AG10803 (cell line): ENCODE measurements at regions not wholly inside any gene's neighbourhood (a gene's known extent, or its start where the extent isn't known, plus 50 kb on each side); places are given as distances from the start of the nearest gene placed in this dataset.

ENCODE experiments used
- DNase-seq: peaks from one replicate; pipeline ENCODE4 v3.0.0; 2010; ENCODE audit warnings: low read depth
- H3K4me3 ChIP-seq: 2 replicates; pipeline ENCODE4 v1.5.1; 2011; ENCODE audit warnings: mild to moderate bottlenecking, low read length, control low read depth
- TF ChIP-seq, protein P1 (sequence below): conservative IDR thresholded peaks from 2 replicates; pipeline ENCODE4 v1.5.1; 2011; ENCODE audit warnings: mild to moderate bottlenecking, low read length, control low read depth, inconsistent platforms

DNA sequence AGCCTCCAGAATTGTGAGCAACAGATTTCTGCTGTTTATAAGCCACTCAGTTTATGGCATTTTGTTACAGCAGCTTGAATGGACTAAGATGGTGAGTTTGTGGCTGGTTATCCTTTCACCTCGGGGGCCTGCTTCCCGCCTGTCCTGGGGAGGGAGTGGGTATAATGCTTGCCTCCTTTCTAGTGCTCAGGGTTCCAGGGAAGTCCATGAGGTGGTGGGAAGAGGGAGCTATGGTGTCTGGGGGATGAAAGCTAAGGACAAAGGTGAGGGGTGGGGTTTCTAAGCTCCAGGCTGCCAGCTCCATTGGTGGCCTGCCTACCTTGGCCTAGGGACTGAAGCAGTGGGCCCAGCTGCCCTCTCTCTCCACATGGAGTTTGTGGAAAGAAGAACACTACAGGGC, 50.2 kb upstream of the SDK2 start:
- no peak for DNase-seq
- TF ChIP-seq, protein P1, sequence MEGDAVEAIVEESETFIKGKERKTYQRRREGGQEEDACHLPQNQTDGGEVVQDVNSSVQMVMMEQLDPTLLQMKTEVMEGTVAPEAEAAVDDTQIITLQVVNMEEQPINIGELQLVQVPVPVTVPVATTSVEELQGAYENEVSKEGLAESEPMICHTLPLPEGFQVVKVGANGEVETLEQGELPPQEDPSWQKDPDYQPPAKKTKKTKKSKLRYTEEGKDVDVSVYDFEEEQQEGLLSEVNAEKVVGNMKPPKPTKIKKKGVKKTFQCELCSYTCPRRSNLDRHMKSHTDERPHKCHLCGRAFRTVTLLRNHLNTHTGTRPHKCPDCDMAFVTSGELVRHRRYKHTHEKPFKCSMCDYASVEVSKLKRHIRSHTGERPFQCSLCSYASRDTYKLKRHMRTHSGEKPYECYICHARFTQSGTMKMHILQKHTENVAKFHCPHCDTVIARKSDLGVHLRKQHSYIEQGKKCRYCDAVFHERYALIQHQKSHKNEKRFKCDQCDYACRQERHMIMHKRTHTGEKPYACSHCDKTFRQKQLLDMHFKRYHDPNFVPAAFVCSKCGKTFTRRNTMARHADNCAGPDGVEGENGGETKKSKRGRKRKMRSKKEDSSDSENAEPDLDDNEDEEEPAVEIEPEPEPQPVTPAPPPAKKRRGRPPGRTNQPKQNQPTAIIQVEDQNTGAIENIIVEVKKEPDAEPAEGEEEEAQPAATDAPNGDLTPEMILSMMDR = no peak
- no peak overlapping the region for H3K4me3 ChIP-seq

DNA sequence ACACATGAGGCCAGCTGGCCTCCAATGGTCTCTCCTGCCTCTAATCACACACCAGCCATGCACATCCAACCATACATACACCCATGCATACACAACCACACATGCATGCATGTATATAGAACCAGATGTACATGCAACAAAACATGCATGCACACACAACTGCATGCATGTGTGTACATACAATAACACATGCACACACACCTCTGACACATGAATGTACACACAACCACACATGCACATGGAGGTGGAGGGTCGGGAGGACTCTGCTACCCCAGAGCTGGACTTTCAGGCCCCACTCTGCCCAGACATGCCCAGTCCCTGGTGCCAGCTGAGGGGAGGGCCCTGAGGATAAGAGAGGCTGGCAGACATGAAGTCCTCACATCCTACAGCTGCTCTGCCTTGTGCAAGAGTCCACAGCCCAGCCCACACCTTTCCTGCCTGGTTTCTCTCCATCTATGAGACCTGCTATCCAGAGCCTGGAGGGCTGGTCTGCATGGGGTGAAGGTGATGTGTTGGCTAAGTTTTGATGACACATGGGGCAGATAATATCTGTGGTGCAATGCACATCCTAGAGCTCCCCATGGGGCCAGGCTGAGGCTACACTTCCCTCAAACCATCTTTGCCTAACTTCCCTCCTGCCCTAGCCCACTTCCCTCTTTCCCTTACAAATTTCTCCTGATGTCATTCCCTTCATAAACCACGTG, 50.9 kb upstream of the SDK2 start:
- no peak for DNase-seq
- TF ChIP-seq, protein P1 = no peak
- H3K4me3 ChIP-seq = no peak overlapping the region

- H3K4me3 ChIP-seq = no peak overlapping the region
- TF ChIP-seq, protein P1 = no peak
- no peak for DNase-seq
Measured at GRCh38 chr17:73696251-73696650, 52.0 kb upstream of the SDK2 start.

- DNase-seq = no peak
- TF ChIP-seq, protein P1 = no peak
Measured at GRCh38 chr17:73697872-73698271, 53.6 kb upstream of the SDK2 start.

GRCh38 chr17:73698966-73699365, 54.7 kb upstream of the SDK2 start:
- DNase-seq = no peak
- H3K4me3 ChIP-seq = no peak overlapping the region
- TF ChIP-seq, protein P1 = no peak

More at GRCh38 chr17:73697872-73698271, 53.6 kb upstream of the SDK2 start:
- H3K4me3 ChIP-seq = no peak overlapping the region

DNA sequence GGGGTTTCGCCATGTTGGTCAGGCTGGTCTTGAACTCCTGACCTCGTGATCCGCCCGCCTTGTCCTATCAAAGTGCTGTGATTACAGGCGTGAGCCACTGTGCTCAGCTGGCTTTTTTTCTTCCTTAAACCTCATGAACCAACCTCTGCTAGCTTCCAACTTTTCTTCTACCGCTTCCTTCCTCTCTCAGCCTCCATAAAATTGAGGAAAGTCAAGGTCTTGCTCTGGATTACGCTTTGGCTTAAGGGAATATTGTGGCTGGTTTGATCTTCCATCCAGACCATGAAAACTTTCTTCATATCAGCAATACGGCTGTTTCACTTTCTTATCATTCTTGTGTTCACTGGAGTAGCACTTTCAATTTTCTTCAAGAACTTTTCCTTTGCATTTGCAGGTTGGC, 57.5 kb upstream of the SDK2 start:
- no peak for DNase-seq
- no peak overlapping the region for H3K4me3 ChIP-seq
- TF ChIP-seq, protein P1 = no peak

DNA sequence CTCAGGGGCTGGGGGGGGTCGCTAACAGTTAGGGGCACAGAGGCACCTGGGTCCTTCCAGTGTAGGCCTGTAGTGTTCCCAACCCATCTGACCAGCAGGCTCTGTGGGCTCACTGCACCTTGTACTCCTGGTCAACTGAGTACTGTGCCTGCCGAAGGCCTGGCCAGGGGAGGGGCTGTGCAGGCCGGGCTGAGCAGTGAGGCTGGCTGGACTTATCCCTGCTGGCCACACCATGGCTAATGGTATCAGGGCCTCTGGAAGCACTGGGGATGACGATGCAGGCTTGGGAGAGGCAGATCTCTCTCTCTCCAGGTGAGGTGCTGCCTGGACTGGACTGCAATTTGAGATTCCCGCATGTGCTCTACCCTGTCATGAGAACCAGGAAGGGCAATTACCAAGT, 58.9 kb upstream of the SDK2 start:
- no peak for DNase-seq
- H3K4me3 ChIP-seq = no peak overlapping the region
- TF ChIP-seq, protein P1 = no peak
